ENCODE measurements at regions not wholly inside any gene's neighbourhood (a gene's known extent, or its start where the extent isn't known, plus 50 kb on each side); places are given as distances from the start of the nearest gene placed in this dataset.
"Not testable (repeated sequence)": the region's sequence is repeated elsewhere in the genome, so short reads cannot be mapped to it uniquely, and the experiment has no call there.

- Histone ChIP-seq H3K4me3 (peak overlapping the region in 3 of 4 donors; percentile 59 to 87 (median 75)), H3K27ac (peak overlapping the region; percentile 46 to 88 (median 83))
- H3K36me3 ChIP-seq (replicated peaks in 1 of 2); H3K27me3 ChIP-seq; intact Hi-C loops (cut with DNase I); H3K4me1 ChIP-seq (replicated peaks in 1 of 2); H3K9me3 ChIP-seq (replicated peaks in 1 of 3): not testable (repeated sequence)
- TF ChIP-seq CTCF (IDR thresholded peaks at IDR 0.05) (peak in 1 of 6 experiments; percentile 16), POLR2A (IDR thresholded peaks at IDR 0.05) (peak; percentile 38 to 74)
- 1 to 3% (median 2%) methylated on average over 15 to 76 of the region's 107 CpGs for WGBS, 4 donors
- DNase-seq = peak; percentile 85 to 95 (median 91)
Measured at GRCh38 chr3:195989921-195990840, 81.8 kb upstream of the TNK2 start.

- WGBS, 4 donors = 0% methylated on average over 9 to 25 of the region's 46 CpGs; no CpG with 5 or more reads in 2 of the 4 donors
- intact Hi-C loops (cut with DNase I); H3K9me3 ChIP-seq (replicated peaks in 1 of 3); H3K36me3 ChIP-seq (replicated peaks in 1 of 2); H3K4me1 ChIP-seq (replicated peaks in 1 of 2); H3K27me3 ChIP-seq: not testable (repeated sequence)
- Histone ChIP-seq H3K27ac (peak overlapping the region in 3 of 5 donors; percentile 44 to 84 (median 73)), H3K4me3 (peak overlapping the region in 2 of 4 donors; percentile 75 to 87)
- DNase-seq = peak in 6 of 7 donors; percentile 30 to 67 (median 57)
Measured at GRCh38 chr3:195989197-195989920, 81.0 kb upstream of the TNK2 start.

GRCh38 chr3:195988764-195989163 lies 80.4 kb upstream of the TNK2 start:
- peak in 1 of 7 donors; percentile 21 for DNase-seq
- H3K9me3 ChIP-seq (replicated peaks in 1 of 3); H3K36me3 ChIP-seq (replicated peaks in 1 of 2); H3K27ac ChIP-seq; H3K27me3 ChIP-seq; H3K4me1 ChIP-seq (replicated peaks in 1 of 2); intact Hi-C loops (cut with DNase I); H3K4me3 ChIP-seq: not testable (repeated sequence)
- WGBS, 4 donors = 58 to 65% (median 59%) methylated on average over 7 of the region's 7 CpGs; no CpG with 5 or more reads in 1 of the 4 donors

GRCh38 chr3:195987001-195987400 lies 78.7 kb upstream of the TNK2 start:
- H3K4me1 ChIP-seq (replicated peaks in 1 of 2); H3K4me3 ChIP-seq; H3K9me3 ChIP-seq (replicated peaks in 1 of 3); H3K27me3 ChIP-seq; intact Hi-C loops (cut with DNase I); H3K27ac ChIP-seq: not testable (repeated sequence)
- 81 to 88% (median 86%) methylated on average over 3 to 5 of the region's 8 CpGs for WGBS, 4 donors
- peak in 1 of 7 donors; percentile 48 for DNase-seq
- H3K36me3 ChIP-seq (replicated peaks in 1 of 2) = peaks cover 0 to 13% of the 10 kb centered on the region in 2 donors

GRCh38 chr3:195986576-195986975 lies 78.2 kb upstream of the TNK2 start:
- H3K4me1 ChIP-seq (replicated peaks in 1 of 2); H3K9me3 ChIP-seq (replicated peaks in 1 of 3); H3K4me3 ChIP-seq; H3K27me3 ChIP-seq; H3K27ac ChIP-seq; intact Hi-C loops (cut with DNase I): not testable (repeated sequence)
- DNase-seq = peak in 1 of 7 donors; percentile 3
- WGBS, 4 donors = 50 to 92% methylated on average over 1 to 2 of the region's 4 CpGs; no CpG with 5 or more reads in 2 of the 4 donors
- peaks cover 0 to 16% of the 10 kb centered on the region in 2 donors for H3K36me3 ChIP-seq (replicated peaks in 1 of 2)

GRCh38 chr3:195985348-195985920 lies 77.1 kb upstream of the TNK2 start:
- H3K9me3 ChIP-seq (replicated peaks in 1 of 3); H3K27me3 ChIP-seq; H3K4me3 ChIP-seq; H3K27ac ChIP-seq; H3K4me1 ChIP-seq (replicated peaks in 1 of 2); intact Hi-C loops (cut with DNase I): not testable (repeated sequence)
- WGBS, 4 donors = 93 to 98% (median 97%) methylated on average over 9 of the region's 11 CpGs; no CpG with 5 or more reads in 1 of the 4 donors
- peaks cover 0 to 16% of the 10 kb centered on the region in 2 donors for H3K36me3 ChIP-seq (replicated peaks in 1 of 2)
- DNase-seq = peak in 1 of 7 donors; percentile 46

GRCh38 chr3:195984392-195985030 lies 76.2 kb upstream of the TNK2 start:
- intact Hi-C loops (cut with DNase I); H3K9me3 ChIP-seq (replicated peaks in 1 of 3); H3K27me3 ChIP-seq; H3K4me1 ChIP-seq (replicated peaks in 1 of 2); H3K27ac ChIP-seq; H3K4me3 ChIP-seq: not testable (repeated sequence)
- peak in 1 of 7 donors; percentile 41 for DNase-seq
- WGBS, 4 donors = 94 to 98% (median 95%) methylated on average over 12 of the region's 12 CpGs; no CpG with 5 or more reads in 1 of the 4 donors
- peaks cover 0 to 23% of the 10 kb centered on the region in 2 donors for H3K36me3 ChIP-seq (replicated peaks in 1 of 2)

GRCh38 chr3:195983880-195984279 lies 75.5 kb upstream of the TNK2 start:
- H3K4me3 ChIP-seq; H3K9me3 ChIP-seq (replicated peaks in 1 of 3); H3K27me3 ChIP-seq; H3K27ac ChIP-seq; intact Hi-C loops (cut with DNase I); H3K4me1 ChIP-seq (replicated peaks in 1 of 2): not testable (repeated sequence)
- WGBS, 4 donors = 77 to 88% (median 85%) methylated on average over 16 of the region's 16 CpGs; no CpG with 5 or more reads in 1 of the 4 donors
- peaks cover 0 to 27% of the 10 kb centered on the region in 2 donors for H3K36me3 ChIP-seq (replicated peaks in 1 of 2)
- peak in 1 of 7 donors; percentile 48 for DNase-seq

GRCh38 chr3:195982754-195983153 lies 74.4 kb upstream of the TNK2 start:
- H3K4me1 ChIP-seq (replicated peaks in 1 of 2); intact Hi-C loops (cut with DNase I); H3K9me3 ChIP-seq (replicated peaks in 1 of 3); H3K4me3 ChIP-seq; H3K27me3 ChIP-seq; H3K27ac ChIP-seq: not testable (repeated sequence)
- peaks cover 0 to 34% of the 10 kb centered on the region in 2 donors for H3K36me3 ChIP-seq (replicated peaks in 1 of 2)
- 93 to 98% (median 96%) methylated on average over 17 of the region's 17 CpGs; no CpG with 5 or more reads in 1 of the 4 donors for WGBS, 4 donors
- DNase-seq = peak in 1 of 7 donors; percentile 43
